HepG2 (cell line): ENCODE measurements at regions not wholly inside any gene's neighbourhood (a gene's known extent, or its start where the extent isn't known, plus 50 kb on each side); places are given as distances from the start of the nearest gene placed in this dataset.
"Not testable (repeated sequence)": the region's sequence is repeated elsewhere in the genome, so short reads cannot be mapped to it uniquely, and the experiment has no call there.

Experiments used
- CHD4 ChIP-seq: fragments of 200-600 bp; sonication (generic); IDR thresholded peaks from 2 replicates; pipeline ENCODE4 v1.7.0; 2017; ENCODE audit warnings: mild to moderate bottlenecking, low read length, borderline replicate concordance
- FOXM1 ChIP-seq: sonication (generic); formaldehyde crosslinking; IDR thresholded peaks from 2 replicates; pipeline ENCODE4 v1.5.0; 2020; ENCODE audit warnings: missing genetic modification reagents
- JUND ChIP-seq: sonication (generic); formaldehyde crosslinking; IDR thresholded peaks from 2 replicates; pipeline ENCODE4 v1.8.0; 2022; ENCODE audit warnings: mild to moderate bottlenecking, missing genetic modification reagents
- MAFK ChIP-seq, 2 experiments: IDR thresholded peaks in 1 of 2; conservative IDR thresholded peaks in 1 of 2; 2 replicates each; pipeline ENCODE4 v1.6.1; 2011; ENCODE audit warnings: improper control_type of control experiment in 2 of 2, low read length in 2 of 2
- RFX1 ChIP-seq: fragments of 450-650 bp; IDR thresholded peaks from 2 replicates; pipeline ENCODE4 v1.6.1; 2017
- ZBTB7A ChIP-seq: sonication (generic); formaldehyde crosslinking; IDR thresholded peaks from 2 replicates; pipeline ENCODE4 v1.8.0; 2022; ENCODE audit warnings: mild to moderate bottlenecking, missing genetic modification reagents
- ZNF224 ChIP-seq: sonication (generic); formaldehyde crosslinking; IDR thresholded peaks from 2 replicates; pipeline ENCODE4 v1.5.0; 2020; ENCODE audit warnings: mild to moderate bottlenecking, missing genetic modification reagents
- ZNF496 ChIP-seq: sonication (generic); formaldehyde crosslinking; IDR thresholded peaks from 2 replicates; pipeline ENCODE4 v1.8.1; 2023; ENCODE audit warnings: mild to moderate bottlenecking, moderate library complexity, missing genetic modification reagents; ENCODE audit not compliant: insufficient replicate concordance
- TF ChIP-seq, protein P1 (sequence below): sonication (generic); formaldehyde crosslinking; IDR thresholded peaks from 2 replicates; pipeline ENCODE4 v1.5.0; 2020; ENCODE audit warnings: mild to moderate bottlenecking, missing genetic modification reagents, moderate library complexity

DNA sequence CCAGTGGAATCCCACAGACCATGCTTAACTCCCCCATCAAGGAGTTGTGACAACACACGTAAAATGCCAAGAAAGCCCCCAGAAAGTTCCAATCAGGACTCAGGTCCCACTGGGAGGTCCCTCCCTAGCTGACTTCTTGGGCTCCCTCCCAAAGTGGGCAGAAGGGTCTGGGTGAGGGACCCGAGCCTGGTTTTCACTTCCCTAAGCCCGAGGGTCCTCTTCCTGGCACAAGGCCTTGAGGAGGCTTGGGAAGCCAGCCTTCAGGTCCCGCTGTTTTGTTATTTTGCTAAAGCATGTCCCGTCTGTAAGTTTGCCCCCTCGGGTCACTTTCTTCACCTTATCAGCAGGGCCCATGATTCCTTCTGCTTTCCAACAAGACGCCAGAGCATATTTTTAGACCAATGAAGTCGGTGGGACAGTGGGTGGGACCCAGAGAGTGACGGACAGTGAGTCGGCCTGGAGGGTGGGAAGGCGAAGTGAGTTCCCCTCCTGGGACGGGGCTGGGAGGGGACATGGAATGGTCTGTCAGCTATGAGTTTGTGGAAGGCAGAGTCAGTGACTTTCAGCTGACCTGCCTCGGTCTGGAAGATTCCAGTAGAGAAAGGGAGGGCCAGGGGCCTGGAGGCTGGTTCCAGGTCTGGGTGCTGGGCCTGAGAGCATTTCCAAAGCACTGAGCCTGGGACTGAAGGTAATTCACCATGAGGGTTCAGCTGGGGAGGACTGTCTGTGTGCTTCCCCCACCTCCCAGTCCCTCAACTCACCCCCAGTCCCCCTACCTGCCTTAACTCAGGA is 261.3 kb downstream of the GOLGA6L6 start:
- TF ChIP-seq ZBTB7A (CRISPR knock-in tag); ZNF496 (CRISPR knock-in tag); FOXM1 (CRISPR knock-in tag); MAFK (conservative IDR thresholded peaks at IDR 0.05 in 1 of 2, IDR thresholded peaks at IDR 0.05 in 1 of 2; ENCODE audit: low read length in 2 of 2); JUND (CRISPR knock-in tag); RFX1; ZNF224 (CRISPR knock-in tag); CHD4: not testable (repeated sequence)
- TF ChIP-seq, protein P1, sequence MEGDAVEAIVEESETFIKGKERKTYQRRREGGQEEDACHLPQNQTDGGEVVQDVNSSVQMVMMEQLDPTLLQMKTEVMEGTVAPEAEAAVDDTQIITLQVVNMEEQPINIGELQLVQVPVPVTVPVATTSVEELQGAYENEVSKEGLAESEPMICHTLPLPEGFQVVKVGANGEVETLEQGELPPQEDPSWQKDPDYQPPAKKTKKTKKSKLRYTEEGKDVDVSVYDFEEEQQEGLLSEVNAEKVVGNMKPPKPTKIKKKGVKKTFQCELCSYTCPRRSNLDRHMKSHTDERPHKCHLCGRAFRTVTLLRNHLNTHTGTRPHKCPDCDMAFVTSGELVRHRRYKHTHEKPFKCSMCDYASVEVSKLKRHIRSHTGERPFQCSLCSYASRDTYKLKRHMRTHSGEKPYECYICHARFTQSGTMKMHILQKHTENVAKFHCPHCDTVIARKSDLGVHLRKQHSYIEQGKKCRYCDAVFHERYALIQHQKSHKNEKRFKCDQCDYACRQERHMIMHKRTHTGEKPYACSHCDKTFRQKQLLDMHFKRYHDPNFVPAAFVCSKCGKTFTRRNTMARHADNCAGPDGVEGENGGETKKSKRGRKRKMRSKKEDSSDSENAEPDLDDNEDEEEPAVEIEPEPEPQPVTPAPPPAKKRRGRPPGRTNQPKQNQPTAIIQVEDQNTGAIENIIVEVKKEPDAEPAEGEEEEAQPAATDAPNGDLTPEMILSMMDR (CRISPR knock-in tag): not testable (repeated sequence)
